HCT116 (cell line): ENCODE measurements at regions not wholly inside any gene's neighbourhood (a gene's known extent, or its start where the extent isn't known, plus 50 kb on each side); places are given as distances from the start of the nearest gene placed in this dataset.

ENCODE experiments used
- ATAC-seq: fragments of 200-7000 bp; cut with Tn5 transposase; 2 replicates; pipeline ENCODE4 v1.9.1; 2020; ENCODE audit warnings: mild to moderate bottlenecking, moderate library complexity
- BruUV-seq: library from RNA; stranded (reverse); fragments of 400-500 nt; replicated peaks from 2 replicates; lab custom pipeline; 2021; lab: Mats Ljungman, UMichigan
- CTCF ChIA-PET: fragments of 300-600 bp; sonication (Branson Sonifier 250); formaldehyde crosslinking; loops from one replicate; lab custom pipeline; 2021; ENCODE audit warnings: antibody characterized with exemption; lab: Charles Lee
- POLR2A ChIA-PET: fragments of 300-600, 350-600 bp; sonication (Branson Sonifier 250); formaldehyde crosslinking; loops from one replicate; lab custom pipeline; 2021; ENCODE audit warnings: antibody characterized with exemption; lab: Charles Lee
- RAD21 ChIA-PET, 2 experiments: fragments of 300-600 bp; sonication (Branson Sonifier 250); formaldehyde crosslinking; loops; one replicate each; lab custom pipeline; 2023; ENCODE audit warnings: low total read pairs in 2 of 2; ENCODE audit not compliant: uncharacterized antibody in 2 of 2, unreplicated experiment in 2 of 2, low non-redundant PET in 1 of 2; lab: Charles Lee
- DNase-seq: peaks from one replicate; pipeline ENCODE4 v3.0.0-alpha.2; 2010; ENCODE audit warnings: low read depth, low spot score
- H2AFZ ChIP-seq: fragments of 200-600 bp; shearing (Covaris generic), sonication (generic); 2 replicates; pipeline ENCODE4 v1.6.1; 2017; ENCODE audit warnings: low read depth, mixed run types, mixed read lengths, antibody characterized with exemption, low read length; ENCODE audit not compliant: poor library complexity, severe bottlenecking
- H3K27ac ChIP-seq: 2 replicates; pipeline ENCODE4 v1.5.1; 2012; ENCODE audit warnings: low read depth, low read length
- H3K27me3 ChIP-seq: fragments of 200-600 bp; sonication (generic); 2 replicates; pipeline ENCODE4 v1.6.1; 2016; ENCODE audit warnings: mixed run types, low read length, mixed read lengths; ENCODE audit not compliant: insufficient read depth
- H3K36me3 ChIP-seq, 2 experiments: fragments of 200-500 bp in 1 of 2; fragments of 200-600 bp in 1 of 2; sonication (Bioruptor generic) in 1 of 2; sonication (generic) in 1 of 2; 2 replicates each; pipeline versions ENCODE4 v1.5.1 to v1.6.1; 2014 to 2016; ENCODE audit warnings: low read length in 2 of 2, inconsistent platforms in 1 of 2, mixed read lengths in 1 of 2, mixed run types in 1 of 2; ENCODE audit not compliant: insufficient read depth in 2 of 2, control insufficient read depth in 1 of 2
- H3K4me1 ChIP-seq, 2 experiments: fragments of 200-600 bp in 1 of 2; sonication (generic) in 1 of 2; 2 replicates each; pipeline versions ENCODE4 v1.5.1 to v1.6.1; 2012 to 2017; ENCODE audit warnings: low read length in 2 of 2, inconsistent platforms in 1 of 2, mild to moderate bottlenecking in 1 of 2, mixed read lengths in 1 of 2, mixed run types in 1 of 2, moderate library complexity in 1 of 2; ENCODE audit not compliant: insufficient read depth in 2 of 2, control insufficient read depth in 1 of 2
- H3K4me2 ChIP-seq: fragments of 200-600 bp; sonication (generic); 2 replicates; pipeline ENCODE4 v1.6.1; 2017; ENCODE audit warnings: mixed run types, low read length, mixed read lengths
- H3K4me3 ChIP-seq, 2 experiments: fragments of 200-600 bp in 1 of 2; sonication (generic) in 1 of 2; replicated peaks in 1 of 2; 2 replicates each; pipeline ENCODE4 v1.5.1; 2011 to 2016; ENCODE audit warnings: low read length in 2 of 2, control low read depth in 1 of 2, low read depth in 1 of 2, mild to moderate bottlenecking in 1 of 2, mixed read lengths in 1 of 2, mixed run types in 1 of 2
- H3K79me2 ChIP-seq: fragments of 200-600 bp; sonication (generic); 2 replicates; pipeline ENCODE4 v1.6.1; 2017; ENCODE audit warnings: mild to moderate bottlenecking, mixed run types, low read length, moderate library complexity, mixed read lengths; ENCODE audit not compliant: insufficient read depth
- H3K9ac ChIP-seq: fragments of 200-600 bp; sonication (generic); 2 replicates; pipeline ENCODE4 v1.6.1; 2016; ENCODE audit warnings: low read length, mixed read lengths
- H3K9me2 ChIP-seq: fragments of 200-600 bp; sonication (generic), shearing (Covaris generic); 2 replicates; pipeline ENCODE4 v1.6.1; 2017; ENCODE audit warnings: mixed run types, mild to moderate bottlenecking, moderate library complexity; ENCODE audit not compliant: insufficient read depth
- H3K9me3 ChIP-seq, 2 experiments: fragments of 200-500 bp in 1 of 2; fragments of 200-600 bp in 1 of 2; sonication (Bioruptor generic) in 1 of 2; sonication (generic) in 1 of 2; 2 replicates each; pipeline ENCODE4 v1.6.1; 2014 to 2017; ENCODE audit warnings: low read length in 2 of 2, mixed read lengths in 2 of 2, inconsistent platforms in 1 of 2, low read depth in 1 of 2, mild to moderate bottlenecking in 1 of 2, mixed run types in 1 of 2, moderate library complexity in 1 of 2; ENCODE audit not compliant: control insufficient read depth in 1 of 2, insufficient read depth in 1 of 2
- H4K20me1 ChIP-seq: fragments of 200-600 bp; sonication (generic), shearing (Covaris generic); 2 replicates; pipeline ENCODE4 v1.6.1; 2017; ENCODE audit warnings: mixed run types, mild to moderate bottlenecking, moderate library complexity; ENCODE audit not compliant: insufficient read depth
- CBX3 ChIP-seq: IDR thresholded peaks from 2 replicates; pipeline ENCODE4 v1.6.1; 2012; ENCODE audit warnings: low read depth
- CEBPB ChIP-seq: IDR thresholded peaks from 2 replicates; pipeline ENCODE4 v1.6.1; 2012; ENCODE audit warnings: low read depth
- CTCF ChIP-seq, 3 experiments: fragments of 200-600 bp in 1 of 3; sonication (generic) in 1 of 3; IDR thresholded peaks in 2 of 3; conservative IDR thresholded peaks in 1 of 3; 2 replicates each; pipeline ENCODE4 v1.5.1; 2012 to 2017; ENCODE audit warnings: low read depth in 2 of 3, low read length in 2 of 3, antibody characterized with exemption in 1 of 3, borderline replicate concordance in 1 of 3, control low read depth in 1 of 3, mild to moderate bottlenecking in 1 of 3, mixed read lengths in 1 of 3, mixed run types in 1 of 3, moderate library complexity in 1 of 3; ENCODE audit not compliant: insufficient read depth in 1 of 3
- EGR1 ChIP-seq: IDR thresholded peaks from 2 replicates; pipeline ENCODE4 v1.6.1; 2012; ENCODE audit warnings: low read depth
- EZH2 ChIP-seq: fragments of 200-600 bp; sonication (generic); IDR thresholded peaks from 2 replicates; pipeline ENCODE4 v1.6.1; 2017; ENCODE audit warnings: antibody characterized with exemption, mixed run types
- FOSL1 ChIP-seq: IDR thresholded peaks from 2 replicates; pipeline ENCODE4 v1.6.1; 2012; ENCODE audit warnings: low read depth
- JUND ChIP-seq: IDR thresholded peaks from 2 replicates; pipeline ENCODE4 v1.6.1; 2012
- POLR2A ChIP-seq: IDR thresholded peaks from 2 replicates; pipeline ENCODE4 v1.7.0; 2011; ENCODE audit warnings: borderline replicate concordance; ENCODE audit not compliant: insufficient read depth, insufficient read length; ENCODE audit errors: extremely low read depth
- RAD21 ChIP-seq: IDR thresholded peaks from 2 replicates; pipeline ENCODE4 v1.6.1; 2012; ENCODE audit warnings: low read depth, mild to moderate bottlenecking
- SIN3A ChIP-seq: IDR thresholded peaks from 2 replicates; pipeline ENCODE4 v1.6.1; 2012; ENCODE audit warnings: low read depth
- YY1 ChIP-seq: IDR thresholded peaks from 2 replicates; pipeline ENCODE4 v1.6.1; 2011; ENCODE audit warnings: low read length, low read depth, moderate library complexity, mild to moderate bottlenecking; ENCODE audit not compliant: insufficient replicate concordance; ENCODE audit errors: extremely low read depth
- ZFX ChIP-seq: fragments of 450-650 bp; IDR thresholded peaks from 2 replicates; pipeline ENCODE4 v1.6.1; 2017
- ZNF274 ChIP-seq: fragments of 200-500 bp; sonication (Bioruptor generic); IDR thresholded peaks from 2 replicates; pipeline ENCODE4 v1.6.1; 2014; ENCODE audit warnings: mild to moderate bottlenecking, low read depth, low read length, inconsistent platforms
- intact Hi-C: fragments of 100-400 bp; cut with micrococcal nuclease; formaldehyde crosslinking; loops from 2 replicates; pipeline ENCODE4 v1.10.0; 2022

- Histone ChIP-seq H3K9ac (no peak overlapping the region), H3K9me2 (no peaks in the 10 kb centered on the region), H4K20me1 (no peaks in the 10 kb centered on the region), H3K27me3 (0 out of 2 replicates have a peak, but pooled peaks cover 2% of the 10 kb centered on the region), H3K36me3 (no peaks in the 10 kb centered on the region), H3K4me2 (no peak overlapping the region), H3K4me3 (no peak overlapping the region), H3K79me2 (no peaks in the 10 kb centered on the region), H2AFZ (no peak overlapping the region), H3K9me3 (no peaks in the 10 kb centered on the region), H3K27ac (no peak overlapping the region), H3K4me1 (no peaks in the 10 kb centered on the region)
- POLR2A ChIA-PET, result no interaction called here
- no TSS peak for BruUV-seq
- no peak for DNase-seq
- no peak for TF ChIP-seq CTCF (IDR thresholded peaks at IDR 0.05 in 2 of 3, conservative IDR thresholded peaks at IDR 0.05 in 1 of 3; ENCODE audit: borderline replicate concordance in 1 of 3, insufficient read depth in 1 of 3, low read depth in 2 of 3, low read length in 2 of 3)
- TF ChIP-seq FOSL1, result no peak
- TF ChIP-seq ZFX, result no peak
- no peak for TF ChIP-seq YY1
- no peak for TF ChIP-seq JUND
- TF ChIP-seq POLR2A, result no peak
- TF ChIP-seq EZH2, result no peak
- TF ChIP-seq SIN3A, result no peak
- TF ChIP-seq CEBPB, result no peak
- TF ChIP-seq RAD21, result no peak
- no peak for TF ChIP-seq ZNF274
- TF ChIP-seq CBX3, result no peak
- TF ChIP-seq EGR1, result no peak
- intact Hi-C loops, result no loop called here
- CTCF ChIA-PET, result no interaction called here
- RAD21 ChIA-PET, result no interaction called here
- no peak for ATAC-seq
These were observed 202.8 kb upstream of the CPHXL start for GRCh38 chr16:75929046-75929445.
